Fibroblast of mammary gland (primary cell): ENCODE measurements at regions not wholly inside any gene's neighbourhood (a gene's known extent, or its start where the extent isn't known, plus 50 kb on each side); places are given as distances from the start of the nearest gene placed in this dataset.
"Not testable (repeated sequence)": the region's sequence is repeated elsewhere in the genome, so short reads cannot be mapped to it uniquely, and the experiment has no call there.

ENCODE experiments used
- DNase-seq: peaks from one replicate; pipeline ENCODE4 v3.0.0-alpha.2; 2010; ENCODE audit warnings: low read depth
- H3K4me3 ChIP-seq: 2 replicates; pipeline ENCODE4 v1.5.1; 2011; ENCODE audit warnings: low read depth, mild to moderate bottlenecking, low read length, moderate library complexity; ENCODE audit not compliant: control insufficient read depth
- TF ChIP-seq, protein P1 (sequence below): conservative IDR thresholded peaks from 2 replicates; pipeline ENCODE4 v1.5.1; 2011; ENCODE audit warnings: low read depth, low read length, inconsistent platforms; ENCODE audit not compliant: control insufficient read depth, insufficient read depth

GRCh38 chrX:13414006-13414647 is 94.3 kb upstream of the ATXN3L start:
- no peak overlapping the region for H3K4me3 ChIP-seq
- DNase-seq, result no peak
- TF ChIP-seq, protein P1, sequence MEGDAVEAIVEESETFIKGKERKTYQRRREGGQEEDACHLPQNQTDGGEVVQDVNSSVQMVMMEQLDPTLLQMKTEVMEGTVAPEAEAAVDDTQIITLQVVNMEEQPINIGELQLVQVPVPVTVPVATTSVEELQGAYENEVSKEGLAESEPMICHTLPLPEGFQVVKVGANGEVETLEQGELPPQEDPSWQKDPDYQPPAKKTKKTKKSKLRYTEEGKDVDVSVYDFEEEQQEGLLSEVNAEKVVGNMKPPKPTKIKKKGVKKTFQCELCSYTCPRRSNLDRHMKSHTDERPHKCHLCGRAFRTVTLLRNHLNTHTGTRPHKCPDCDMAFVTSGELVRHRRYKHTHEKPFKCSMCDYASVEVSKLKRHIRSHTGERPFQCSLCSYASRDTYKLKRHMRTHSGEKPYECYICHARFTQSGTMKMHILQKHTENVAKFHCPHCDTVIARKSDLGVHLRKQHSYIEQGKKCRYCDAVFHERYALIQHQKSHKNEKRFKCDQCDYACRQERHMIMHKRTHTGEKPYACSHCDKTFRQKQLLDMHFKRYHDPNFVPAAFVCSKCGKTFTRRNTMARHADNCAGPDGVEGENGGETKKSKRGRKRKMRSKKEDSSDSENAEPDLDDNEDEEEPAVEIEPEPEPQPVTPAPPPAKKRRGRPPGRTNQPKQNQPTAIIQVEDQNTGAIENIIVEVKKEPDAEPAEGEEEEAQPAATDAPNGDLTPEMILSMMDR, result no peak

GRCh38 chrX:13412208-13412600 is 92.4 kb upstream of the ATXN3L start:
- DNase-seq, result no peak
- no peak overlapping the region for H3K4me3 ChIP-seq
- TF ChIP-seq, protein P1, result no peak

DNA sequence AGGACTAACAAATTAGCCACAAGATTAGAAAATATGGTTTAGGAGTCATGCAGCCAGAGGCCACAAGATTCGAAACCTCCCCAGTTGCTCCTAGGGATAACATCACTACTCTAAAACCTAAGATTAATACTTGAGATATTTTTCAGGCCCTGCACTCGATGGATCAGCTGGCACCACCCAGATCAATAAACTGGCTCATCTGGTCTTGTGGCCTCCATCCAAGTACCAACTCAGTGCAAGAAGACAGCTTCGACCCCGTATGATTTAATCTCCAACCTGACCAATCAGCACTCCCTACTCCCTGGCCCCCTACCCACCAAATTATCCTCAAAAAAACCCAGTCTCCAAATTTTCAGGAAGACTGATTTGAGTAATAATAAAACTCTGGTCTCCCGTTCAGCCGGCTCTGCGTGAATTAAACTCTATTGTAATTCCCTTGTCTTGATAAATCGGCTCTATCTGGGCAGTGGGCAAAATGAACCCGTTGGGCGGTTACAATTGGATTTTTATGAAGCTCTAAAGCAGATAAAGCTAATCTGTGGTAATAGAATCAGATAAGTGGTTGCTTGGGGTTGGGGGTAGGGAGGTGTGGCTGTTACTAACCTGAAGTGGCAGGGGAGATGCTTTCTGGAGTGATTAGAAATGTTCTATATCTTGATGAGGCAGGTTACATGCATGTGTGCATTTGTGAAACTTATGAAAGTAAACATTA is 91.8 kb upstream of the ATXN3L start:
- TF ChIP-seq, protein P1, result no peak
- no peak overlapping the region for H3K4me3 ChIP-seq
- DNase-seq, result no peak

- not testable (repeated sequence) for H3K4me3 ChIP-seq, DNase-seq
Observed at GRCh38 chrX:13408599-13408998, 88.7 kb upstream of the ATXN3L start.

DNA sequence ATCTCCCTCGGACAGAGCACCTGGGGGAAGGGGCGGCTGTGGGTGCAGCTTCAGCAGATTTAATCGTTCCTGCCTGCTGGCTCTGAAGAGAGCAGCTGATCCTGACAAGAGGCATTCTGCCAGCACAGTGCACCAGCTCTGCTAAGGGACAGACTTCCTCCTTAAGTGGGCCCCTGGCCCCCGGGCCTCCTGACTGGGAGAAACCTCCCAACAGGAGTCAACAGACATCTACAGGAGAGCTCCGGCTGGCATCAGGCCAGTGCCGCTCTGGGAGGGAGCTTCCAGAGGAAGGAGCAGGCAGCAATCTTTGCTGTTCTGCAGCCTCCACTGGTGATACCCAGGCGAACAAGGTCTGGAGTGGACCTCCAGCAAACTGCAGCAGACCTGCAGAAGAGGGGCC is 84.9 kb upstream of the ATXN3L start:
- H3K4me3 ChIP-seq, DNase-seq: not testable (repeated sequence)

GRCh38 chrX:13404364-13404763 is 84.5 kb upstream of the ATXN3L start:
- DNase-seq, result no peak
- TF ChIP-seq, protein P1, result no peak
- no peak overlapping the region for H3K4me3 ChIP-seq

DNA sequence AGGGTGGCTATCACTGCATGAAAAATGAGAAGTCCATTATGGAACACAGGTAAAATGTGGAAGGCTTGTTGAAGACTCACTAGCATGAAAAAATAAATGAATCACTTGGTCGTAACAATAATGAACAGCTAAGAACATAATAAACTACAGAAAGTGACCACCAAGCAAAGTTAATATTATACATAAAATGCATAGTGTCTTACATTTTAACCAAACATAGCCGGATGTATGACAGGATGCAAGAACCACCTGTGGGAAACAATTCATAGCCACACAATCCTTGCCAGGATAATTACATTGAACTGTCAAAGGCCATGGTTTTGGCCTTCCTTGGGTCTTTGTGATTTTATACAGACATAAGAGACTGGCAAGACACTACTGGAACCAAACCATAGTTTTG is 81.9 kb upstream of the ATXN3L start:
- TF ChIP-seq, protein P1, result no peak
- DNase-seq, result no peak
- no peak overlapping the region for H3K4me3 ChIP-seq

DNA sequence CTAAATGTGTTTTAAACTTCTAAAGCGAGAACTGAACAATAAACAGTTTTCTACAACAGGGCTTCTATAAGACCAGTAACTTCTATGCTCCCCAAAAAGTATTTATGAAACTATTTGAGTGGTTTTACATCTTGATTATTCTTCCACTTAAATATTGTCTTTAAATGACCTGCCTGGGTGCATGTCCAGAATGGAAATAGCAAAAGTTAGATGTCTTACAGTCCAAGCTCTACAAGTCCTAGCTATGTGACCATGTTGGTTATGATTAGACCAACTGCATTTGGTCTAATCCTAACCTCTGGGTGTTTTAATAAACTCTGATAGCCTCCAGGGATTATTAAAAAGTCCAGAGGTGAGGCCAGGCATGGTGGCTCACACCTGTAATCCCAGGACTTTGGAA is 79.0 kb upstream of the ATXN3L start:
- H3K4me3 ChIP-seq, result no peak overlapping the region
- TF ChIP-seq, protein P1, result no peak
- no peak for DNase-seq
